Activated T-cell treated with anti-CD3 and anti-CD28 coated beads for 48 hours (primary cell): ENCODE measurements at regions not wholly inside any gene's neighbourhood (a gene's known extent, or its start where the extent isn't known, plus 50 kb on each side); places are given as distances from the start of the nearest gene placed in this dataset.
"Not testable (repeated sequence)": the region's sequence is repeated elsewhere in the genome, so short reads cannot be mapped to it uniquely, and the experiment has no call there.

Source experiments
- DNase-seq: peaks from one replicate; pipeline ENCODE4 v3.0.0-alpha.2; 2020; ENCODE audit warnings: low read depth

DNA sequence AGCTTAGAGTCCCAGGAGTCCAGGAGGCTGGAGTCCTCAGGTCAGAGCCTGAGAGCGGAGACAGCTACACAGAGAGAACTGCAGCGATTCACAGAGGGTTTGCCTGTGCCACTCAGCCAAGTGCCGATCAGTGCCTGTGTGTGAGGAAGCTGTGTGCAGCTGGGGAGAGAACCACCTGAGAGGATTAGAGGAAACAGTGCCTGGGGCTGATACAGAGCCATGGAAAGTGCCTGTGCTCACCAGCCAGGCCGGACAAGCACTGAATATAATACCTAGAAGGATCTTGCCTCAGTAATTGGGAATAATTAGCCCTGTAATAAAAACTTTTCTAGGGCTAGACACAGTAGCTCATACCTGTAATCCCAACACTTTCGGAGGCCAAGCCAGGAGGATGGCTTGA is 134.7 kb downstream of the ARHGAP11B start:
- not testable (repeated sequence) for DNase-seq

DNA sequence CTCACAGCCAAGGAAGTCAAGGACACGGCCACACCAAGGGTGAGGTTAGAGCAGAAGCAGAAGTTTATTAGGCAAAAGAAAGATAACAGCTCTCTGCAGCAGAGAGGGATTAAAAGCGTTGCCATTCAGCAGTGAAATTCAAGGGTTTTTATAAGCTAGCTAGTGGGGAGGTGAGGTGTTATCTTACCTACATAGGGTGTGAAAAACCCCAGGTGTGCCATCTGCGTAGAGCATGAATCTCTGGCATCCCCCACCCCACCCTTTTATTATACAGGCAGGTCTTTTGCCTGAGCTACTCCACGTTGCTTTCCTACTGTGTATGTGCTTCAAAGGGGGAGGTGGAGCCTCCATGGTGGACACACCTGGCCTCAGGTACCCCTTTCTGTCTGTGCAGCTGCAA is 135.4 kb downstream of the ARHGAP11B start:
- DNase-seq, result not testable (repeated sequence)

DNA sequence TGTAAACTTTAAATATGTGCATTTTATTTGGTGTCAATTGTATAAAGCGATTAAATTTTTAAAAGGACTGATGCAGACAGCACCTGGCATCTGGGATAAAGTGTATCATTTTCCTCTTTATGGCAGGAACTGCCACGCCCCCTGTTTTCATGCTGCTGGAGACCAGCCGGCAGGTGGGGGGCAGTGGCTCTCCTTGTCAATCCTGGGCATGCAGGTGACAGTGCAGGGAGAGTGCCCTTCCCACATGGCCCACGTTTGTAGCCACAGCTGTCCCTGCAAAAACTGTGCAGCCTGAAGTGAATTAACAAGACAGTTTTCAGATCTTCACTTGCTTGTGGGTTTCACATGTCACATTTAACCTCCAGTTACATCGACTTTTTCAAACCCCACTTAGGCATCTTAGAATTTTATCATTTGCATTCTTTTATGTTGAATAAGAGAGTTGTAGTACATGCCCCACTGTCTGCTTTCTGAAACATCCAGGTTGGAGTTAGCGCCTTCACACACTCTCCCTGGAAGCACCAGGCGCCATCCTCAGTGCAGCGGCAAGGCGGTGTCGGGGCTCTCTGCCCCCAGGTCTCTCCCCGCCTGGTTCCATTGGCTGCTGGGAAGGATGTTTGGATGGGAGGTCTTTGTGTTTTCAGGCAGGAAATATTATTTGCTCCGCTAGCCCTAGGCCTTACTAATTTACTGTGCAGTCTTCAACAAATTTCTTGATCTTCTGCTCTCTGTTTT is 134.2 kb upstream of the FAN1 start:
- not testable (repeated sequence) for DNase-seq

DNA sequence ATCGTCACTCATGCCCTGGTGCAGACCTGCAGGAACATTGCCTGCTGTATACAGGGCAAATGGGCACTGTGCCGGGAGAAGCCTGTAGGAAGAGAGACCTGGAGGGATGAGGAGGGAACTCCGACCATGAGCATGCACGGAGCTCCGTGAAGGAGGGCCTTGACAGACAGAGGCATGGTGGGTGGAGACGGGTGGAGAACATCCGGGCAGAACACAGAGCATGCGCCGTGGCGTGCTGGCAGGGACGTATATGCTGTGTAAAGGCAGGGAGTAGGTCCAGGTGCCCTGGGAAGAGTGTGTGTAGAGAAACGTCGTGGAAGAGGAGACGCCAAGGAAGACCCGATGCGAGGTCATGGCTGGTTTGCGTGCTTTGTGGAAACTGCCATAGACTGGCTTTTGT is 133.0 kb upstream of the FAN1 start:
- no peak for DNase-seq

DNA sequence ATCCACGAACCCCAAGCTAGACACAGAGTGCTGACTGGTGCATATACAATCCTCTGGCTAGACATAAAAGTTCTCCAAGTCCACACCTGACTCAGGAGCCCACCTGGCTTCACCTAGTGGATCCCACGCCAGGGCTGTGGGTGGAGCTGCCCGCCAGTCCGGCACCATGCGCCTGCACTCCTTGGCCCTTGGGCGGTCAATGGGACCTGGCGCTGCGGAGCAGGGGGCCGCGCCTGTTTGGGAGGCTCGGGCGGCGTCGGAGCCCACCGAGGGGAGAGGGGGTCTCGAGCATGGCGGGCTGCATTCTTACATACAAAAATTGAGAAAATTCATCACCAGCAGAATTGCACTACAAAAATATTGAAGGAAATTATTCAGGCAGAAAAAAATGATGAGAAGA is 120.7 kb upstream of the FAN1 start:
- DNase-seq, result no peak

DNA sequence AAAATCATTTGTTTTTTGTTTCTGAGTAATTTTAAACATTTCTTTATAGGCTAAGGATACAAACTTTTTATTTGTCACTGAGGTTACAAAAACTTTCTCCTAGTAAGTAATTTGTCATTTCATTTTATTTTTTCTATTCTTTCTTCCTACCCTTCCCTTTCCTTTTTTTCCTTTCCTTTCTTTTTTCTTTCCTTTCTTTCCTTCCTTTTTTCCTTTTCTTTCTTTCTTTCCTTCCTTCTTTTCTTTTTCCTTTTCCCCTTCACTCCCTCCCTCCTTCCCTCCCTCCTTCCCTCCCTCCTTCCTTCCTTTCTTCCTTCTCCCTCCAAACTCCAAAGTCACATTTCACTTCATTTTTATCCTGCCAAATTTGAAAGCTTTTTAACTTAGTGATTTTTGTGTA is 115.1 kb upstream of the FAN1 start:
- DNase-seq, result no peak

DNA sequence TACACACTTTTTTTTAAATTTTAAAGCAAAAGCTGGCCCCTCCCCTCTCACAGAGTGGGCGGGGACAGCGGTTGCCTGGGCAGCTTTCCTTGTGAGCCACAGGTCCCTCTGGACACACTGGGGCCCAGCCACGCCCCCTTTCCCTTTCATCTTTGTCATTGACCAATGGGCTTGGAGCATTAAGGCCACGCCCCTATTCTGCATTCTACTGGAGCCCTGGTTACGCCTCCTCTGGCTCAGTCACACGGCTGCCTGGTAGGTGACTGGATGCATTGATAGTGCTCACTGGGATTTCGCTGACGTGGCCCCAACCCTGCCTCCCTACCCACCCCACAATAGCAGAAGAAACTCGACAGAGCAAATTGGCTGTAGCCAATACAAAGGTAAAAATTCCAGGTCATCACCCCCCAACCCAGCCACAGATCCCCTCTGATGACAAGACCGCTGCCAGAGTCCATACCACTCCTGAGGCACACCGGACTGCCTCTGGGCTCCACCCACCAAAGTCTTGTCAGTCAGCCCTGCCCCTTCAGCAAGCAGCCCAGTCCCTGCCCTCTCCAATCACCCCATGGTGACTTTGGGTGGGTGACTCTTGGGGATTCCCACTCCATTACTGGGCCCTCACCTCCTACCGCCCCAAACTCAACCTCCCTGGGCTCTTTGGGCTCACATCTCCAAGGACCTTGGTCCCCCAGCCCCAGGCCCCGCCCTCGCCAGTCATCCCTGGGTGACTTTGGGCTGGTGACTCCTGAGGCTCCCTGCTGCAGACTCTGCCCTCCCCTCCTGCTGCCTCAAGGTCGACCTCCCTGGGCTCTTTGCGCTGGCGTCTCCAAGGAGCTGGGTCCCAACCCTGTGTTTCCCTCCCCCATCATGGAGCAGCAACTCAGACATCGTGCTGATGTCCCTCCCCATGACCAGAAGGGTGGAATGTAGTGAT is 112.2 kb upstream of the FAN1 start:
- no peak for DNase-seq

DNA sequence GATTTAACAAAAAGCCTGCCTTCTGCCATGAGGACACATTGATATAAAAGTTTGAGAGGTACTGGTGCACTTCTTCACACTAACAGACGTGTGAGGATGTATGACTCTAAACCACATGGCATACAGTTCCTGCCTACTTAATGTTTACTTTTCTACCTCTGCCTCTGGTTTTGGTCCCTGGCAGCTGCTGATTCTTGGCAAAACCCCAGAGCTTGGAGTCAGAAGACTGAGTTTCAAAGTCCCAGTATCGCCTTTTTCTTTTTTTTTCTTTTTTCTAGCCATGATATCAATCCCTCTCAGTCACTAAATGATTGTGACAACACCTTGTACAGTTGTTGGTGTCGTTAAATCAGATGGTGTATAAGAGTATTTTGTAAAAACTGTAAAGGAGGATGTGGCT is 110.9 kb upstream of the FAN1 start:
- not testable (repeated sequence) for DNase-seq

DNA sequence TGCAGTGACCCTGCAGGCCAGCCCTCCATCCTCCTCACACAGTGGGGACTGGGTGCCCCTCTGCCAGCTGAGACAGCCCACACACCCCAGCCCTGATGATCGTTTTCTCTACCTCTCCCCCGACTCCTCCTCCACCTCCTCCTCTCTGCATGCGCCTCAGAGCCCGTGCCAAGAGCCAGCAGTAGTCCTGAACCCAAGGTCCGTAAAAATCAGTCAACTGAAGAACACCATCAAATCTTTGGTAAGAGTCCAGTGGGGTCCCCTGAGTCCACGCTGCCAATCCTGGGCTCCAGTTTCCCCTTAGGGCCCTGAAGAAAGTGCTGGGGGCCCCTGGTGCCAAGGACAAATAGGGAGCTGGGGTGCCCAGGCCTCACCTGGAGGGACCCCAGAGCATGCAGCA is 109.3 kb upstream of the FAN1 start:
- DNase-seq, result no peak

DNA sequence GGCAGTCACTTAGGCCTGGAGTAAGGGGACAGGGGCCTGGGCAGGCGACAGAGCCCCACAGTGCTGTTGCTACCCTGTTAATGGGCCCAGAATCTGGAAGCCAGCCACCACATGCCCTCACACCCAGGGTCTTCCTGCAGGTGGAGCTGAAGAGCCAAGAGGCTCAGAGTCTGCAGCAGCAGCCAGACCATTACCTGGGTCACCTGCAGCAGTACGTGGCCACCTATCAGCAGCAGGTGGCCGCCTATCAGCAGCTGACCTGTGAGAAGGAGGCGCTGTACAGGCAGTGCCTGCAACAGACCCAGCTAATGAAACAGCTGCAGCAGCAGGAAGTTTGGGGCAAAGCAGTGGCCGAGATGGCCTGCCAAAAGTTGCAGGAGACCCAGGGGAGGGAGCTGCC is 104.2 kb upstream of the FAN1 start:
- DNase-seq, result not testable (repeated sequence)

DNA sequence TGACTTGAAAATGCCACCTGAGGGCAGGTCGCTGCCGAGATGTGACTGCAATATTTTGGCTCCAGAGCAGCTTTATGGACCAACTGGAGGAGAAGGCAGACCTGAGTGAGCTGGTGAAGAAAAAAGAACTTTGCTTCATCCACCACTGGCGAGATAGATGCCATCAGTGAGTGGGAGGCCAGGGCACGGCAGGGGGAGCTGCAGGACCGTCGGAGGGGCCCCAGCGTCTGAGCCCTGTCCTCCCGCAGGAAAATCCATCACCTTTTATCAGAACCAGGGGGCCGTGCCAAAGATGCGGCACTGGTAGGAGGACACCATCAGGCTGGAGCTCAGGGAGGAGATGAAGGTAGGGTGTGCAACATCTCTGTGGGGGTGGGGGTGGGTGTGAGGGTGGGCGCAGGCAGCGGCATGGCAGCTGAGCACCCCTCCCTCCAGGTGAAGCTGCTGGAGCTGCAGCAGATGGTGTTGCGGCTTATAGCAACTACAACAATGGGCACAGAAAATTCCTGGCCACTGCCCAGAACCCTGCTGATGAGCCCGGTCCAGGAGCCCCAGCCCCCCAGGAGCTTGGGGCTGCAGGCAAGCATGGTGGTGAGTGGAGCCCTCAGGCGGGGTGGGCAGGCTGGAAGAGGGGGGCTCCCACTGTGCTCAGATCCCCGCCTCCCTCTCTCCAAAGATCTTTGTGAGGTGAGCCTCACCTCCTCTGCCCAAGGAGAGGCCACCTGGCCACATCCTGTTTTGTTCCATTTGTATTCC is 102.4 kb upstream of the FAN1 start:
- DNase-seq, result not testable (repeated sequence)

DNA sequence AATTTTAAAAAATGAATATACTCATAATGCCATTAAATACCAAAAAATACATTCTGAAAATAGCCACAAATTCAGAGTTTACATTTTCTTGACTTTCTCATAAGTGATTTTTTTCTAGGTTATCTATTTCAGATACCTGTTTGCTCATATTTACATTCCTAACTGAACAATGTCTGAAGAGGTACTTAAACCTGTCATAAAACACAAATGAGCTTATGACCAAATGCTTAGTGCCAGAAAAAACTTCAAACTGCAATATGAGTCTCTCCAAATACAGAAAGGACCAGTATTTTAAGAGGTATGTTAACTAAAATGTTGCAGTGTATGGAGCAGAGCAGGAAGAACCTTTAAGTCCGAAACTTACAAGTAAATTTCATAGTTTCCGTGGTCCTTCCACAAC is 101.7 kb upstream of the FAN1 start:
- not testable (repeated sequence) for DNase-seq

DNA sequence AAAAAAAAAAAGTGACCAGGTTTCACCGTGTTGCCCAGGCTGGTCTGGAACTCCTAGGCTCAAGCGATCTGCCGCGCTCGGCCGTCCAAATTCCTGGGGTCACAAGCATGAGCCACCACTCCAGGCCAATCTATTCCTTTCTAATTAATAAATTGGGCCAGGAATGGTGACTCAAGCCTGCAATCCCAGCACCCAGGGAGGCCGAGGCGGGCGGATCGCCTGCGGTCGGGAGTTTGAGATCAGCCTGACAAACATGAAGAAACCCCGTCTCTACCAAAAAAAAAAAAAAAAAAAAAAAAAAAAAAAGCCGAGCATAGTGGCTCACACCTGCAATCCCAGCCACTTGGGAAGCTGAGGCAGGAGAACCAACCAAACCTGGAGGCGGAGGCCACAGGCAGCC is 100.0 kb upstream of the FAN1 start:
- not testable (repeated sequence) for DNase-seq

DNA sequence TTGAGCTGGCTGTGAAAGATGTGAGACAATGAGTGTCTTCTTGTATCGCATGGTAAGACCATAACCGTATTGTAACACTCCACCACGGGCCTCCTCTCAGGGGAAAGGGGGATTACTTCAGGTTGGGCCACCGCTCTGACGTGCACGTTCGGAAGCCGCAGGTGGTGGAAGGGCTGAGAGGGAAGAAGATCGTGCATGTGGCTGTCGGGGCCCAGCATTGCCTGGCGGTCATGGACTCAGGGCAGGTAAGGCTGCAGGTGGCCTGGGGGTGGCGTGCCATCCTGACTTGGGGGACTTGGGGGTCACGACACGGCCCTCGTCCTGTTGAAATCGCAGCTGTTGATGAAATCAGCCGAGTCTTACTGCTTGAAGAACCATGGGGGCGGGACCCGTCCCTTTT is 87.3 kb upstream of the FAN1 start:
- DNase-seq, result no peak

DNA sequence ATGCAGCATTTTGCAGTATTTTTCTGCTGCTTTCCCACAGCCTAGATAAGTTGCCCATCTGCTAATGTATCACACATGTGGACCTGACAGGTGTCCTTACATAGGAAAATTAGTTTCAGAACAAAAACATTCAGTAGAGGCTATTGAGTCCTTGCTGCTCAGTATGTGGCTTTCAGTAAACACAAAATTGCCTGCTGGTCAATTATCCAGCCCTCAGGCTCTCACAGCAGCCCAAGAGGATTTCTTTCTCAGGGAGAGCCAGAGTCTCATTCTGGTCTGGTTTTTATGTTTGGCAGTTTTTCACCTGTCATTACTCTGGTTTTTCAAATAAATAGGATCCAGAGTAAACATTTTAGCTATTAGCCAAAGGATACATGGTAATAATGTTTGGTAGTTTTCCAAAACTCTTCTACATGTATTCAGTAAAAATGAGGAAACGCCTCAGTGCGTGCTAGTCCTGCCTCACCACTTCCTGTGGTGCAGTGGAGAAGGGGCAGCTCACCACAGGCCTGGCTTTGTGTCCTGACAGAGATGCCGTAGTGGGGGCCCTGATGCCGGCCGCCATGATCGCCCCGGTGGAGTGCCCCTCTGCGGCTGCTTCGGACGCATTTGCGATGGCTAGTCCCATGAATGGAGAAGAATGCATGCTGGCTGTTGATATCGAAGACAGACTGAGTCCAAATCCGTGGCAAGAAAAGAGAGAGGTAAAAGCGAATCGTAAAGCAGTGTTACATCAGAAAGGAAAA is 80.5 kb upstream of the FAN1 start:
- peak; percentile 41 for DNase-seq

DNA sequence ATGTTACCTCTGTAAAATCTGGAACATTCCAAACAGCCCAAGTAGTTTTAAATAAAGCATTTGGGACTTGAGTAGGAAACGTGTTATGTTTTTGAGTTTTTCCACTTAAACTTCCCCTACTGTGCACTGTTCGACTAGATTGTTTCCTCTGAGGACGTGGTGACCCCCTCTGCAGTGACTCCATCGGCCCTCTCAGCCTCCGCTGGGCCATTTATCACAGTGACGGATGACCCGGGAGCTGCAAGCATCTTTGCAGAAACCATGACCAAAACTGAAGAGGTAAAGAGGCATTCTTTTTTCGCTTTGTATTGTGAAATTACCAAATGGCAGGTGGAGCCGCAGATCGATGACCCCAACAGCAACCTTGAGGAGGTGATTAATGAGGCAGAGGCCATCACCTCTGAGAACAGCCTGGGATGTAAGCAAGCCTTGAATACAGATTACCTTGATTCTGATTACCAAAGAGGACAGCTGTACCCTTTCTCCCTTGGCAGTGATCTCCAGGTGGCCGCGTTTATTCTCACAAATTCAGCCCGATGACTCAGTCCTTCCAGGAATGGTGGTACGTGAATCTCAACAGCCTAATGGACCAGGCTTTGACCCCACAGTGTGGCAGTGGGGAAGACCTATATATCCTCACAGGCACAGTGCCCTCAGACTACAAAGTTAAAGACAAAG is 79.1 kb upstream of the FAN1 start:
- no peak for DNase-seq

DNA sequence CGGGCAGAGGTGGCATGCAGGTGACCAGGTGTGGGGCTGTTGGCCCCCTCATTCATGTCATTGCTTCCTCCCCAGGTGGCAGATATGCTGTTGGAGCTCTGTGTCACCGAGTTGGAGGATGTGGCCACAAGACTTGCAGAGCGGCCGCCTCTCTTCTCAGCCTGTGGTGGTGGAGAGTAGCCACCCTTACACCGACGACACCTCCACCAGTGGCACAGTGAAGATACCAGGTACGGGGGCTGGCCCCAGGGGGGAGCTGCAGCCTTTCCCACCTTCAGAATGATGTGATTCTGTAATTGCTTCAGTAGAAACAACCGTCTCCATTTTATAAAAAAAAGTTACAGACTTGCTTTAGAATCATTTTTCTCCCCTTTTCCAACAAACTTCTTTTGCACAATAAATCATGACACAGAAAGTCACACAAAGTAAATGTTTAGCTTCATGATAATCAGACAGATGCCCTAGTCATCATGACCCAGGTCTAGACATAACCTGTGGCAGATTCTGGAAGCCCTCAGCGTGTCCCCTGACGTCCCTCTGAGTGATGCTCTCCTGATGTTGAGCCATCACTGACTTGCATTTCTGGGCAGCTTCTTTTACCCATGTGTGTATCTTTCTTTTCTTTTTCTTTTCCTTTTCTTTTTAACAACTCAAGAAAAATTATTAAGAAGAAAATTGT is 76.0 kb upstream of the FAN1 start:
- DNase-seq, result no peak

DNA sequence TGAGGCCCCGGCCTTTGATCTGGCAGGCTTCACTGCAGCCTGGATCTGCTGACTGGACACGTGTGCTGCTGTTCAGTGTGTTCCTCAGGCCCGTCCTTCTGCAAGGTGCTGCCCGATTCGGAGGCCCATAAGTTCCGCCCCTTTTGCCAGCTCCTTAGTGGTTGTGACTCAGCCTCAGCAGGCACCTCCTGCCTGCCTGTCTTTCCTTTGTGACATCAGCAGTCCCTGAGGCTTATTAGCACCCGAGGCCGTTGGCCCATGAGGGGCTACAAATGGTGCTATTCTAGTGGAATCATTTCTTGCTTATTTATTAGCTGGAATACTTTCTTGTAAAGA is 75.4 kb upstream of the FAN1 start:
- DNase-seq, result not testable (repeated sequence)

DNA sequence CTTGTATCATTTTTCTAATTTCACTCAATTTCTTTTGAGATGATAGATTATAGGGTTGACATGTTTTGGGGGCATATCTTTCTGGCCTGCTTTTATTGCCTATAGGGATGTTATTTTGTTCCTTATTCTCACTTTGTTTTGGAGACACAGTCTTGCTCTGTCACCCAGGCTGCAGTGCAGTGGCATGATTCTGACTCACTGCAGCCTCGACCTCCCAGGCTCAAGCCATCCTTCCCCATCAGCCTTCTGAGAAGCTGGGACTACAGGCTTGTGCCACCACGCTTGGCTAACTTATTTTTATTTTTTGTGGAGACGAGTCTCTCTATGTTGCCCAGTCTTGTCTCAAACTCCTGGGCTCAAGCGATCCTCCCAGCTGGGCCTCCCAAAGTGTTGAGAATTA is 72.8 kb upstream of the FAN1 start:
- no peak for DNase-seq

DNA sequence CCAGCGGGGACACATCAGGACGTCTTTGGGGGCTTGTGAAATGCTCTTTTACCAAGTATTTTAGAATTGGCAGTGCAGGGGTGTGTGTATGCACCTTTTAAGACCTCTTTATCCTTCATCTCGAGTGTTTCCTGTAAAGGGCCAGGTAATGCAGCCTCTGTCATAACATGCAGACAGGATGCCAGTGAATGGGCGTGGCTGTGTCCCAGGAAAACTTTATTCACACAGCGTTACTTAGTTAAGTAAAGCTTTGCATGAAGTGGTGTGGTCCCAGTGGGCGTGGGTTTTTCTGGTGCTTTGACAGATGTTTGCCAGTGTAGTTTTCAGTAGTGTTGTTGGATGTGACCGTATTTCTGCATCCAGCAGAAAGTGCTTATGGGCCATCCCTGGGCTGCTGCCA is 70.3 kb upstream of the FAN1 start:
- DNase-seq, result not testable (repeated sequence)

DNA sequence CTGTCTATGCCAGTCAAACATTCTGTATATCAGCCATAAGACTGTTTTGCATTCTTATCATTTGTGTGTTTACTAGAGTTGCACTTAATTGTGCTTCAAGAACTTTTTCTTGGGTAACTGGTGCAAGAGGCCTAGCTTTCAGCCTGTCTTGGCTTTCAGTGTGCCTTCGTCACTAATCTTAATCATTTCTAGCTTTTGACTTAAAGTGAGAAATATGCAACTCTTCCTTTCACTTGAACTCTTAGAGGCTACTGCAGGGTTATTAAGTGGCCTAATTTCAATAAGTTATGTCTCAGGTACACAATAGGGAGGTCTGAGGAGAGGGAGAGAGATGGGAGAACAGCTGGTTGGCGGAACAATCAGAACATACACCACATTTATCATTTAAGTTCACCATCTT is 62.1 kb upstream of the FAN1 start:
- DNase-seq, result not testable (repeated sequence)
